GM23338 (cell line): ENCODE measurements at regions not wholly inside any gene's neighbourhood (a gene's known extent, or its start where the extent isn't known, plus 50 kb on each side); places are given as distances from the start of the nearest gene placed in this dataset.

Experiments used
- CREB1 ChIP-seq: fragments of 250-450 bp; sonication (Bioruptor Pico); IDR thresholded peaks from 2 replicates; pipeline ENCODE4 v1.5.0; 2020; ENCODE audit warnings: low read depth, mild to moderate bottlenecking, moderate library complexity
- CTCF ChIP-seq, 2 experiments: fragments of 200-600 bp in 1 of 2; sonication (generic) in 1 of 2; conservative IDR thresholded peaks; 2 replicates each; pipeline versions ENCODE4 v1.5.1 to v1.6.1; 2016 to 2017; ENCODE audit warnings: antibody characterized with exemption in 2 of 2, low read depth in 2 of 2, mild to moderate bottlenecking in 2 of 2, moderate library complexity in 1 of 2
- EZH2 ChIP-seq: fragments of 200-600 bp; sonication (generic); IDR thresholded peaks from one replicate; pipeline ENCODE4 v1.8.0; 2017; ENCODE audit warnings: antibody characterized with exemption, mild to moderate bottlenecking, low read depth; ENCODE audit not compliant: unreplicated experiment
- EZH2phosphoT487 ChIP-seq: fragments of 200-600 bp; sonication (generic); IDR thresholded peaks from one replicate; pipeline ENCODE4 v1.8.1; 2018; ENCODE audit warnings: antibody characterized with exemption; ENCODE audit not compliant: unreplicated experiment
- JUNB ChIP-seq: IDR thresholded peaks from one replicate; pipeline ENCODE4 v1.6.1; 2016; ENCODE audit warnings: antibody characterized with exemption; ENCODE audit not compliant: unreplicated experiment
- POLR2AphosphoS5 ChIP-seq: IDR thresholded peaks from 2 replicates; pipeline ENCODE4 v1.6.1; 2016; ENCODE audit warnings: antibody characterized with exemption, low read depth
- REST ChIP-seq: IDR thresholded peaks from one replicate; pipeline ENCODE4 v1.6.1; 2018; ENCODE audit warnings: antibody characterized with exemption; ENCODE audit not compliant: unreplicated experiment
- STAT1 ChIP-seq: IDR thresholded peaks from one replicate; pipeline ENCODE4 v1.6.1; 2016; ENCODE audit warnings: antibody characterized with exemption; ENCODE audit not compliant: unreplicated experiment
- ZNF114 ChIP-seq: fragments of 250-450 bp; sonication (Bioruptor Pico); IDR thresholded peaks from 2 replicates; pipeline ENCODE4 v1.5.0; 2020; ENCODE audit warnings: mild to moderate bottlenecking, moderate library complexity

DNA sequence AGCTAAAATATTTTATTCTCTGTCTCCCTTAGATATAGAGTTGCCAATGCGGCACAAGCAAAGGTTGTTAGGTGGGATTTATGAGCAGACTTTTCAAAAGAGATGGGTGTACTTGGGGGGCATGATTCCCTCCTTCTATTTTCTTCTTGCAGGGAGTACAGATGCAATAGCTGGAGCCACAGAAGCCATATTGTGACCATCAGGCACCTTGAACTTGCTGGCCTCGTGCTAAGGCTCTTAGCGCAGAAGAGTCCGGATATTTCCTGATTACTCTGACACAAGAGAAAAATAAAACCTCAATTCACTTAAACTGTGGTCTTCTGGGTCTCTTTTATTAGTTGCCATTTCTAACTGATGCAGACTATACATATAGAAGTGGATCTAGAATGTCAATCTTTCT, 547.4 kb downstream of the MIAT start:
- TF ChIP-seq POLR2AphosphoS5 (no peak), CTCF (conservative IDR thresholded peaks at IDR 0.05; ENCODE audit: low read depth in 2 of 2) (no peak), EZH2 (no peak), EZH2phosphoT487 (no peak), REST (no peak), JUNB (no peak), ZNF114 (CRISPR knock-in tag) (no peak), STAT1 (no peak), CREB1 (no peak)
